A673 (cell line): ENCODE measurements at regions not wholly inside any gene's neighbourhood (a gene's known extent, or its start where the extent isn't known, plus 50 kb on each side); places are given as distances from the start of the nearest gene placed in this dataset.

Source experiments
- CTCF ChIP-seq: fragments of 300-800, 200-600 bp; sonication (generic); conservative IDR thresholded peaks from 2 replicates; pipeline ENCODE4 v1.5.1; 2017; ENCODE audit warnings: low read depth, mild to moderate bottlenecking, antibody characterized with exemption, low read length, moderate library complexity, mixed read lengths
- EZH2 ChIP-seq: fragments of 200-600 bp; sonication (generic); IDR thresholded peaks from 2 replicates; pipeline ENCODE4 v1.6.1; 2017; ENCODE audit warnings: borderline replicate concordance, low read depth, mild to moderate bottlenecking, mixed read lengths, antibody characterized with exemption, low read length; ENCODE audit not compliant: poor library complexity, severe bottlenecking

GRCh38 chr4:140277576-140277975 lies 95.9 kb upstream of the SCOC start:
- TF ChIP-seq CTCF, result no peak
- TF ChIP-seq EZH2, result no peak
